GM21367 (cell line): ENCODE measurements at regions not wholly inside any gene's neighbourhood (a gene's known extent, or its start where the extent isn't known, plus 50 kb on each side); places are given as distances from the start of the nearest gene placed in this dataset.
A peak's percentile ranks its signal among the peaks of the same experiment; 100 is the strongest.

Experiments used
- ATAC-seq: cut with Tn5 transposase; IDR thresholded peaks from one replicate; pipeline ENCODE4 v1.9.1; 2021; ENCODE audit not compliant: unreplicated experiment

DNA sequence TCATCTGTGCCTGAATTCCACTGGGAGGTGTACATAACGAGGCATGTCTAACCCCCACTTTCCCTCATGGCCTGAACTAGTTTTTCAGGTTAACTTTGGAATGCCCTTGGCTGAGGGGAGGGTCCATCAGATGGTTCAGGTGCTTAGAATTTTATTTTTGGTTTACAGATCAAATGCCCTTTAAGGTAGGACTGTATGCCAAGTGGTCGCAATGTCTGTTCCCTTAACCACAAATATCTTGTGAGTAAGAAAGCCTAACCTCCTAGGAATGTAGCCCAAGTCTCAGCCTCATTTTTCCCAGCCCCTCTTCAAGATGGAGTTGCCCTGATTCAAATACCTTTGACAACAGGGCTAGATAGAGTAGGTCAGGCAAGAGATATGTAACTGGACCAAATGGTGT, 78.4 kb downstream of the RNASET2 start:
- no peak for ATAC-seq

DNA sequence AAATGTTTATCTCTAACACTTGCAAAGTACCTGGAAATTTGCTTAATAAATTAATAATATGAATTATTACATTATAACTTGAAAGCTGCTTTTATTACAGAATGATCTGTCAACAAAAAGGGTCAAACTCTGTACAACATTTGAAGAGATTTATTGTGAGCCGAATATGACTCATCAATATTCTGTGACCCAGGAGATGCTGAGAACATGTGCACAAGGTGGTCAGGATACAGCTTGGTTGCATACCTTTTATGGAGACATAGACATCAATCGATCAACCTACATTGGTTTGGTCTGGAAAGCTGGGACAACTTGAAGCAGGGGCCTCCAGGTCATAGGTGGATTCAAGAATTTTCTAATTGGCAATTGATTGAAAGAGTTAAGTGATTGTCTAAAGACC, 79.0 kb downstream of the RNASET2 start:
- no peak for ATAC-seq

DNA sequence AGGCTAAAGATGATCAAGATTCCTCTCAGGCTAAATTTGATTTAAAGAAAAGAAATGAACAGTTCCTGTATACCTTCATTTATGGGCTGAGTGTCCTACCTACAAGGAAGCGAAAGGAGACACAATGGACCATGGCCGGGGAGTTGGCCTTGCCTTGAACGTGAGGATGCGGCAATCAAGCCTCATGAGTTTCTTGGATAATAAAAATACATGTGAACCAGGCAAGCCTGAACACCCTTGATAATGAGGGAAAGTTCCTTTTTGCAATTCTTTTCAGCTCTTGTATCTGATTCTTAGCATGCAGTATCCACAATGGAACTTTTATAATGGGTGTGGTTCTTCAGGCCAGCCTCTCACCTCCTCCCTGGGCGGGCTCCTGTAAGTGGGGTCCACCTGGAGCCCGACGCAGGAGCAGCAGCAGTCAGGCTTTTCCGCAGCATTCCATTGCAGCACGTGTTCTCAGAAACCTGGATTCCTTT, 83.8 kb downstream of the RNASET2 start:
- no peak for ATAC-seq

DNA sequence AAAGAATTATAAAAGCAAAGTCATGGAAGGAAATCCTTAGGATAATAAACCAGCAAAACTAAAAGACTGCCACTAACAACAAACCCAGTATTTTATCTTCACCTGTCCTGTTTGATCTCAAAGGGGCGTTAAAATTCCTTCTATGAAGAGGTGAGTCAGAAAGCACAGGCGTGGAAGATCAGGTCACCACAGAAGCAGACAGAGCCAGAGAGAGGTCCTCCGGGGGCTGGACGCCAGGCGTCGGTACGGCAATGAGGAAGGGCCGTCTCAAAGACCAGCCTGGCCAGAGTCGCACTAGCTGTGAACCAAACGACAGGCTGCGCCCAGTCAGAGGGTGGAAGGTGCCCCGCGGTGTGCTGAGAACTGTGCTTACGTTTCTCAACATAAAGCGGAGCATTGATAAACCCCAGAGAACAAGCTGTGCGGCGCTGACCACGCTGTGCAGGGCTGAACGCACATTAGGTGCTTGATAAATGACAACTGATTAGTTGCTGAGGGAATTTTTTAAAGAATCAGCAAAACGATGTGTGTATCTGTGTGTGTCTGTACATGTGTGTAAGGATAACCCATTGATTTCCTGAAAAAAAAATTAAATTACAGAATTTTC, 85.6 kb downstream of the RNASET2 start:
- ATAC-seq, result no peak

DNA sequence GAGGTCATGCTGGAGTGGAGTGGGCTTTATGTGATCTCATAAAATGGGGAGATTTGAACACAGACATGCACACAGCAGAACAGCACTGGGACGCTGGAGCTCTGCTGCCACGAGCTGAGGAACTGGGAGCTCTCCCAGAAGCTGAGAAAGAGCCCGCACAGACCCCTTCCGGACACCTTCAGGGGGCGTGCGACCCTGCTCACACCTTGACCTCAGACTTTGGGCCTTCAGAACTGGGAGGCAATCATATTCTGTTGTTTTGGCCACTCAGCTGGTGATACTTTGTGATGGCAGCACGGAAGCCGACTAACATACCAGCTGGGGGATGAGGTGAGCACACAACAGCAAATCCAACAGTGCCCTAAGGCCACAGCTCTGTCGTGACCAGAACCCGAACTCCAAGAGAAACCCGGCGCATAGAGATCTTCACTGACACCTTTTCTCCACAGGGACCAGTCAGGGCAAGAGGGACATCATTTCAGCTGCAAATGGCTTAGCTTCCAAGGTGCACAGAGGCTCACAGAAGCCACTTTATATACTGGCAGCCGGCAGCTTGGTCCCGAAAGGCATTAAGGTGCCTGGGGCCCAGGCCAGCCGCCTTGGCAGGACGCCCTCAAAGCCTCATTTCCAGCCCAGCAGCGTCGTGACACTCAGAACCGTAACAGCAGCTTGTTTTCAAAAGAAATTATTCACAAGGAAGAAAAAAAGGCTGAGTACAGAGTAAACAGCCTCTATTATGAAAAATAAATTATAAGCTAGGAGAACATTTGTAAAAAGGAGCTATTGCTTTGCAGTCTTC, 89.3 kb downstream of the RNASET2 start:
- no peak for ATAC-seq

DNA sequence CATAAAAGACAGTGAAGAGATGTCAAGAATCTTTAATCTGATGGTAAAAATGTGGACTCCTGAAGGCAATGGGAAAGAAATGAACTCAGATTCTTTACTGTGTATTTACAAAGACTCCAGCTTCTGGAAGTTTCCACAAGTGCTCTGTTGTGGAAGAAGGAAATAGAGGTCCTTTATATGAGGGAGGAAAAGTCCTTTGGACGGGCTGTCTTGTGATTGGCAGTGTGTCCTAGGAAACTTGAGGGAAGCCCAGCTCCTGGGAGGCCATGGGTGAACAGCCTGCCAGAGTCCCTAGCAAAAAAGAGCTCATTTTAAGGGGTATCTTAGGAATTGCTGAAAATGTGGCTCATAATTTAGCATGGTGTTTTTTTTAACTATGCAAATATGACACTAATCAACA, 92.0 kb downstream of the RNASET2 start:
- no peak for ATAC-seq

DNA sequence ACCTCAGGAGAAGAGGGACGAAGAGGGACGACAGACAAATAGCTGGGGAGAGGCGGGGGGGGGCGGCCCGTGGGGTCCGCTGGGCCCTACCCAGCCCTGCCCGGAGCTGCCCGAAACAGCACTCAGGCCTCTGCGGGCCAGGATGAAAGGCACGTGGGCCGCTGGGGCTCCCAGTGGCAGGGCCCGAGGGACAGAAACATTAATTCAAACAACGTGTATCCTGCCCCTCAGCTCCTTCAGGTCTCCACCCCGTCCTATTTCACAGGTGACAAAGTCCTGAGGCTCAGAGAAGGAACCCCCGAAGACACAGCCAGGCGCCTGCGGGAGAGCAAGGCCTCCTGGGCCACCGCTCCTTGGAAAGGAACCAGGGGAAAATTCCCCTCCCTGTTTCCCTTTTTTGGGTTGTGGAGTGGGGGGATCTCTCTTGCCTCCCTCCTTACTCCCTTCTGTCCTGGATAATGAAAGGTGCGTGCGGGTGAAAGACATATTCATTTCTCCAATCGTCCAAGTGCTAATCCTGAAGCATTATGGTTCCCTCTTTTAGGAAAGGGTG, 93.3 kb downstream of the RNASET2 start:
- peak; percentile 12 for ATAC-seq

DNA sequence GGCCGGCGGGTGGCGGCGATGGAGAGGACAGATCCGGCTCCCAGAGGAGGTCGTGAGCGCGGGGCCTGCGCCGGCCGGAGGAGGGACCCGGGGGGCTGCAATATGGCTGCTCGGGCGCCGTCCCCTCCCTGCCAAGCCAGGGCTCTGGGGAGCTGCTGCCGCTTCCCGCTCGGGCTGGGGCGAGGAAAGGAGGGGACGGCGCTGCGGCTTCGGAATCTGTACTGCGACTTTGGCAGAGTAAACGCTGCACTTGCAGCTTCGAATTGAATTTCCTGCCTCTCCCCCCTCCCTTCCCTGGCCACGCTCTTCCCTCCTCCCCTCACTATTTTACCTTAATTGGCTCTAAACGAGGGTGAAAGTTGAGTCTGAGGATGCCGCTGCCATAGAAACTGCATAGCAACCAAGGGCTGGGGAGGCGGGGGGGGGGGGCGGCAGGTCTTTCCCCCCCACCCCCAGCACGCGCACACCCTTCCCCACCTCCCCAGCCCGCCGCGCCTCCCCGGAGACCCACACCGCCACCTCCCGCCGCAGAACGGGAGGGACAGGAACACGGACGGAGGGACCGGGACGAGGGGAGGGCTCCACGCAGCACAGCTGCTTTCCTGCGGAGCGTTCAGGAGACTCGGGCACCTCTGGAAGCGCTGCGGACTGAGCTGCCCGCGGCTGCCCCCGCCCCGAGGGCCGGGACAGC, 93.9 kb downstream of the RNASET2 start:
- ATAC-seq, result peak; percentile 52

DNA sequence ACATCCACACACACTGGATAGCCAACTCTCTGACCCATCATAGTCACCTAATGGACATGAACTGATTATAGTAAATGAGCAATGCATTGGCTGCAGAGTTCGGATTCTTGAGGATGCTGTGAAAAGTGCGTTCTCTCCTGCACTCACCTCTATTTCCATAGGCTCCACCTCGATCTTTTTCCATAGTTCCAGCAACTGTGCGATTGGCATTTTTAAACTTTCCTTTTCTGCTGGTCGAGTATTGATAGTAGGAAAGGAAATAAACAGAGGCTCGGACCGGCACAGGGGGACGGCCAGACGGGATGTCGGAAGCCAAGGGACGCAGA, 94.4 kb downstream of the RNASET2 start:
- ATAC-seq, result no peak

DNA sequence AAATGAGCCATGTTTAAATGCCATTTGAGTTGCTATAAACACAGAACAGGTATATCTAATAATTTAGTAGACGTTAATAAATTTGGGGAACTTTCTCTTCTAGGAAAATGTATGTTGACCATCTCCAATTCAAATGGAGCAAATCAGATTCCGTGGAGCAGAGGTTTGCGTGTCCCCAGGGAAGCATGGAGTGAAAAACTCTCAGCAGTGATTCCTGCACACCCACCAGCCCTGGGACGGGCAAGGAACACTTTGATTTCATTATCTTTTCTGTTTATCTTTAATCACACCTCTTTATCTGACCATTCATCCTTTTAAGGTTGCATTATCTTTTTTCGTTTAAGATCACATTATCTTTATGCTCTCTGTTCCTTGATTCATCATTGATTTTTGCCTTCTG, 95.0 kb downstream of the RNASET2 start:
- no peak for ATAC-seq

DNA sequence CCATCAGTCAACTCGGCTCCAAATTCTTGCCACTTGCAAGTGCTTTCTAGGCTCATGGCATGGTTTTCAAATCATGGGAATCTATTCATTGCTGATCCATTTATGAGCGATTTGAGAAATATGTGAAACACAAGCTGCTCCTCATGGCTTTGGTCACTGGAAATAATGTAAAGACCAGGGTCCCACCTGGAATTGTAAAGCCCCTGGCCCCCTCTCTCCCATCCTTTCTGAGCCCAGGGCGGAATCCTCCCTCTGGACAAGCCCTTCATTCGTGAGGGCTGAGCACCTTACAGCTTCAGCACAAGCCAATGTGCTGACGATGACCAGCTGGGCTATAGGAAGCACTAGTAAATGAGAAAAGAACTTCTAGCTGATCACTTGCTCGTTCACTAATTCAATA, 96.0 kb downstream of the RNASET2 start:
- ATAC-seq, result no peak

DNA sequence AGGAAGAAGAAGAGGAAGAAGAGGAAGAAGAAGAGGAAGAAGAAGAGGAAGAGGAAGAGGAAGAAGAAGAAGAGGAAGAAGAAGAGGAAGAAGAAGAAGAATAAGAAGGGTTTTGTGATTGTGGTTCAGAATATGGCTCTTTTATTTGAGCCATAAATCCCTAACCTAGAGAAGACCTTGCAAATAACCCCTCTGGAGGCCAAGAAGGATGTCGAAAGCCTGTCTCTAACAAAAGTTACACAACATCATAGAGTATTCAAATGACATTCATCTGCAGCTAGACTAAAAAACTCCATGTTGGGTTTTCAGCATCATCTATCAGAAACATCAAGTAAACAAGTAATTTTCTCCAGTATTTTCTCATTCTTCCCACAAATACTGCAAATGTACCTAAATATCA, 100.9 kb downstream of the RNASET2 start:
- ATAC-seq, result no peak

DNA sequence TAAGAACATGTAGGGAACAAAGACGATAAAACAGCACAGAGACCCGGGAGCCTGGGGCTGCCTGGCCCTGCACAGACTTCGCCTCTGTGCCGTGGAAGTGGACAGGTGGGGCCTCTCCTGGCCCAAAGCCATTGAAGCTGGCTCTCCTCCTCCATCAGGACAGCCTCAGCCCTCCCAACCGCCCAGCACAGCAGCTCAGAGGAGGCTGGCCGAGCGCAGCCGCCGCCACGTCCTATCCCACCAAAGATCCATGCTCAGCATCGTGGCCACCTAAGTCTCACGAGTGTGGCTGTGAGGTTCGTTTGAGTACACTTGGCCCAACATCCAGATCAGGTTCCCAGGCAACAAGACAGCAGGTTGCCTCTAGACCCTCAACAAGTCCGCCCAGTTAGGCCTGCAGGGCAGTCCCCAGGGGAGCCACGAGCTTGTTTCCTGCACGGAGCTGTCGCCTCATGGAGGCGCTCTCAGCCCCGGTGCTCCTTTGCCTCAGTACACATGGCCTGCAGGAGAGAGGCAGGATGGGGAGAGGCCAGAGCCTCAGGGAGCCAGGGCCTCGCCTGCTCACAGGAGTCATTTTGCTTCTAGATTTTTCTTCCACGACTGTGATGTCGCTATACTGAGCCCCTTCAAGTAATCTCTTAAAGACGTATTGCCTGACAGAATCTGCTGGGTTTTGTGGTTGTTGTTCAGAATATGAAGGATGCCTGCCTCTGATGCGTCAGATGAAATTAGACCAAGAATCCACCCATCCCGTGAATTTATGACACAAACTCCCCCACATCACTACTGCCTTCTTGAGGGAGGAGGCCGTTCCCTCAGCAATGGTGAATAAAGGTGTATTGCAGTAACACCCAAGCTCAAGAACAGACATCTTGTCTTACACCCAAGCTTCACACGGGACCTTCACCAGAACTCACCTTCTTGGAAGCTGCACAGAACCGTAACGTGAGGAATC, 102.7 kb downstream of the RNASET2 start:
- no peak for ATAC-seq

DNA sequence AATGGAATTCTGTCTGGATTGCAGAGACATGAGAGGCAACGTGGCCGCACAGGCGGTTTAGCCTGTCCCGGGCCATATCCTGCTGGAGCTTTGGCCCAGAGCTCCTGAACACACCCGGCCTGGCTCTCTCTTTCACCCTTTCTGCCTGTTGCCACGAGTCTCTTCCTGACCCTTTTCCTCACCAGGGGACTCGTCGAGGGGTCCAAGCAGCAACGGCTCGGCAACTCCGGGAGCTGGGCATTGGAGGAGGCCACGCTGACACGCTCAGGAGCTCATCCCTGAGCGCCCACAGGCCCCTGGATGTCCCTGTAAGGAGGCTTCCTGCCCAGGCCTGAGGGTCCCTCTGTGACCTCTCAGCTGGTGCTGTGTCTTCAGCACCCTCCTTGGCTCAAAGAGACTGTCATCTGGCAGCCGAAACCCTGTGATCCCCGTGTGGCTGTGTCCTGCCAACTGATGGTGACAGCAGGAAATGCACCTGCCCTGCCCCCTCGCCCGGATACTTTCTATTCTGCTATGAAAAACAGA, 103.8 kb downstream of the RNASET2 start:
- no peak for ATAC-seq

DNA sequence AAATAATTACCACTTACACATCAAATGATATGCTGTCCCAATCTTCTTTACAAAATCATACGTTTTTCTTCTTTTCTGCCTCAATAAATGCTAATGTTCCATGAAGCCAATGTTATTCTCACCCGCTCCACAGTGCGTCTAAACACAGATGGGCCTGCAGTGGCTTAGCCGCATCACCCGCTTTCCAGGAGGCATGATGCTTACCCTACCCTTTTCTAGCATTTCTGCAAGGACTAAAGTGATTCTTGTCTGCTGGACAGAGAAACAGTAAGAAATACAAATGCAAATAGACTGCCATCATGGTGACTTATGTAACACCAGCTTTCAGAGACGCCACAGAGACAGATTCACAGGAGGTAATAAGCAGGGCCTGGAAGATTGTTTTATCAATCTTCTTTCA, 104.4 kb downstream of the RNASET2 start:
- no peak for ATAC-seq

DNA sequence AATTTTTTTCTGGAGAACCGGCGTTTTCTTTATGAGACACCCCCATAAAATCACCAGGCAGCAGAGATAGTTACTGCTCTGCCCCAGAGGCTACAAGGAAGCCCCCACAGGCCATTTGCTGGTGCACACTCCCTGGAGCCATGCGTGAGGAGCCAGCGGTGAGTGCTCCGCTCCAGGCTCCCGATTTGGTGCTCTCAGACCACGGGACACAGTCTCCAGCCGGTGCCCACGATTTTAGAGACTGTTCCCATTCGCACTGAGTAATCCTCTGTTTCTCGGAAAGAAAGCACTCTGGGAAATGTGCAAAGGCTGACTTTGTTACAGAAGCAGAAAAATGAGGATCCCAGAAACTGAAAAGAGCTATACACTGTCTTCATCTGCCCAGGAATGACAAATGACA, 104.9 kb downstream of the RNASET2 start:
- ATAC-seq, result no peak

DNA sequence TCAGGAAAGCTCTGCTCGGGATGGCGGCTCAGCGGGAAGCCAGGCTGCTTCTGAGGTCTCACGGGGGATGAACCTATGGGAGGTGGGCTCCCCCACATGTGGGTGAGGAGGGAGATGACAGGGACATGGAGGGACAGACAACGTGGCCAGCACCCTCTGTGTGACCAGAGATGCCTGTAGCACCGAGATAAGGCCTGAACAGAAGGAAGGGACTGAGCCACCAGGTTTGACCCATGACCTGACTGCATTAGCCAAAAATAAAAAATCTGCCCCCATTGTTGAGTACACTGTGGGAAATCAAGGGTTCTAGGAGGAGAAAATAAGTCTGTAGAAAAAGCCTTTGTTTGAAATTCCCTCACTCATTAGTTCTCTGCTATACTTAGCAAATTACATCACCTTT, 105.7 kb downstream of the RNASET2 start:
- ATAC-seq, result no peak

DNA sequence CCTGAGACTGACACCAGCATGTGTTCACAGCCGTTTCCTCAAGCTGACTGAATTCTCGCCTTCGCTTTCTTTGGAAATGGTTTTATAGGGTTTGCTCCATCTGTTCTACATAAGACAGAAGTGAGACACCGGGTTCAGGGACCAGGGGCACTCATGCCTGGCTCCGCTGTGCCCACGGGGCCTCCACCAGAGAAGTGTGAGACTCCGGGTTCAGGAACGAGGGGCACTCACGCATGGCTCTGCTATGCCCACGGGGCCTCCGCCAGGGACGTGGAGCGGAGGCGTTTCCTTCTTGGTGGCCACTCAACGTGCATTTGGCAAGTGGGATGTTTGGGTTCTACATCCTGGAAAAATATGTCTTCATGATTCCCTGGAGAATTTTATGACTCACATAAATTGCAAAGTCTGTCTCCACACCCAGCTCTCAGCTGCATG, 106.6 kb downstream of the RNASET2 start:
- peak; percentile 63 for ATAC-seq

DNA sequence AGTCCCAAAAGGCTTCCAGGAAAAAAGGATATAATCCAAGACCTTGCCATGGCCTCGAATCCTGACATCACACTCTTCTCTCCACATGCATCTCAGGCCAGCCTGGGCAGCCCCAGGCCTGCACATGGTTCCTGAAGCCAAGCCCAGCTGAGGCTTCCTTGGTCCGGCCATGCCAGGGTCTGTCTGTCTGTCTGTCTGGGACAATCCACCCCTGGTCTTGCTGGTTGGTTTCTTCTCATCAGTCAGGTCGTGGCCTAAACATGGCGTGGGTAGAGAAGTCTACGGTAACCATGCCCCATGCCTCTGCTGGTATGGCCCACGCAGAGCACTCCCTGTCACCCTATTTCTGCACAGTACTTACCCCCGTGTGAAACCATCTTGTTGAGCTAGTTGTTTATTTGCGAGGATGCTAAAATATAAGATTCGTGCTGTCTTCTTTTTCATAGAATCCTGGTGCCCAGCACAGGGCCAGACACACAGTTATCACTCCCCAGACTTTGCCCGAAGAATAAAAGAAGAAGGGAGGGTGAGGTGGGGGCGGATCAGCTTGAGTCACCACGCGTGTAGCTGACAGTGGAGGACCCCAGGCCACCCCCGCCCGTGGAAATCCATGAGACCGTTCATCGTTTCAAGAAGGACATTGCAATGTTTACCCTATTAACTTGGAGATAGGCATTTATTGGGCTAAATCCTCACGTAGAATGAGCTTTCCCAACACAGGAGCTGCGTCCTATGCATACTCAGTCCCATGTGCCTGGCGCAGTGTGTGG, 107.2 kb downstream of the RNASET2 start:
- peak; percentile 10 for ATAC-seq
